ENCODE measurements at regions not wholly inside any gene's neighbourhood (a gene's known extent, or its start where the extent isn't known, plus 50 kb on each side); places are given as distances from the start of the nearest gene placed in this dataset.

- DNase-seq (ENCODE audit: low read depth in 2 of 3, low spot score in 2 of 3) = no peak
These were observed 411.9 kb upstream of the PKN2 start for GRCh38 chr1:88272216-88272615.

DNA sequence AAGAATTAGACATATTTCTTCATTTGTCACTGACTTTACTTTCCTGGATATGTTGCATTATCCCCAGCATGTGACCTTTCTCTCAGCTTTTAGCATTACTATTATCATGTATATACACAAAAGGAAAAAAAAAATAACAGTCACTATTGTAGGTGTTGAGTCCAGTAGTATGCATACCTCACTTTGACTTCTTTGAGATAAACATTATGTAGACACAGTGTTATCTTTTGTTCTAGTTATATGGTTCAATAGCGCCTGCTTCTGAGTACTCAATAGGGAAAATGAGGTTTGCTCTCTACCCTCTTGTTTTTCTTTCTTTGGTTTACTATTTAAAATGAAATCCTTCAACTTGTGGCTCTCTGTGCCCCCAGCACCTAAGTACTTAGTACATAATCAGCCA is 409.6 kb upstream of the PKN2 start:
- DNase-seq (ENCODE audit: low read depth in 2 of 3, low spot score in 2 of 3) = no peak

DNA sequence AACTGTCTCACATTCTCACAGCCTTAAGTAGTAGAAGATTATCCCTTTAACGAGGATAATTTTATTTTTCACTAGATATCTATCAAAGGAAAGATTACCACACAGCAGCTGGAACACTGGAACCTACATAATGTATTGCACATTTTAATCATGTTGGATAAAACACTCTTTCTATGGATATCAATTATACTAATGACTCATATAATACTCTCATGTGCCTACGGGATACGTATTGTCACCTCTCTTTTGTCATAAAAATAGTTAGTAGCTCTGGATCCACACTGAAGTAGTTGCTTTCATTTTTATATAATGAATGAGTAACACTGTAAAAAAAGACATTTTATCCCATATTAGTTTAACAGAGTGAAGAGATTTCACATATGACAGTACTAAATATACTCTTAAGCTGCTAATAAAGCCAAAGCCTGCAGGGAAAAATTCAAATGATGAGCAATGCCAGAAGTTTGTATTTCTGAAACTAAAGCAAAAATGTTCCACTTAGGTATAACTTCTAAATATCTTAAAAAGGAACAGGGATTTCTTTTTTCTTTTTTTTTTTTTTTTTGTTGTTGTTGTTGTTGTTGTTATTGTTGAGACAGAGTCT is 408.7 kb upstream of the PKN2 start:
- no peak for DNase-seq (ENCODE audit: low read depth in 2 of 3, low spot score in 2 of 3)

GRCh38 chr1:88276163-88276562 is 407.9 kb upstream of the PKN2 start:
- DNase-seq (ENCODE audit: low read depth in 2 of 3, low spot score in 2 of 3) = no peak

DNA sequence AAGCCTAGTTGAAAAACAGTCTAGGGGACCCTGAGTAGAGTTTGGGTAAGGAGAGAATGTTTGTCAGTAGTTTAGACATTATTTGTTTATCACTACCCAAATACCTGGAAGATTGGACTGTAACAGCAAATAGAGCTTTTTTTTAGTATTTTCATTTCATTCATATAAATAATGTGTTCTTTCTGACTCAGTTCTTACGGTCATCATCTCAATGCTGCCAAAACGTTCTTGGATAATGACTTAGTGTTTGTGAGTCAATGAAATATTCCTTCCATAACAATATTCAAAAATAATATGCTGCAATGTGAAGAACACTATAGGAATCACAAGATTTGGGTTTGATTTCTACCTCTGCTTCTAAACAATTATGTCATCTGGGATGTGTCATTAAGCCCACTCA is 400.0 kb upstream of the PKN2 start:
- no peak for DNase-seq (ENCODE audit: low read depth in 2 of 3, low spot score in 2 of 3)

GRCh38 chr1:88284666-88285366 is 399.3 kb upstream of the PKN2 start:
- no peak for DNase-seq (ENCODE audit: low read depth in 2 of 3, low spot score in 2 of 3)

DNA sequence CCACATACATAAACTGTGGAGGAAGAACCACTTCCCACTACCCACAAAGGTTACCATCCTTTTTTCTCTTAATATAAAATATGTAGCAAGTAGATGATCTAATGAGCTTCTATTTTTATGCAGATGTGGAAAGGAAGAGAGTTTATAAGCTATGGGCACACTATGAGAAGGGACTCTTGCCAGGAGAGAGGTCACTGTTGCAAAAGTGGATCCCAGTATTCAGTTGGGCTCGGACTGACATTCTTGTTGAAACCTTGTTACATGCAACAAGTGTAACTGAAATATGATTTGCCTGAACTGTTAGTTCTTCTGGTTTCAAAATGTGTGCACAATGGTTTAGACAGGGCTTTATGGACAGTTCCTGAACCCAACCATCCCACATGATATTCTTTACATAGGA is 397.4 kb upstream of the PKN2 start:
- no peak for DNase-seq (ENCODE audit: low read depth in 2 of 3, low spot score in 2 of 3)

GRCh38 chr1:88288571-88288970 is 395.5 kb upstream of the PKN2 start:
- no peak for DNase-seq (ENCODE audit: low read depth in 2 of 3, low spot score in 2 of 3)

DNA sequence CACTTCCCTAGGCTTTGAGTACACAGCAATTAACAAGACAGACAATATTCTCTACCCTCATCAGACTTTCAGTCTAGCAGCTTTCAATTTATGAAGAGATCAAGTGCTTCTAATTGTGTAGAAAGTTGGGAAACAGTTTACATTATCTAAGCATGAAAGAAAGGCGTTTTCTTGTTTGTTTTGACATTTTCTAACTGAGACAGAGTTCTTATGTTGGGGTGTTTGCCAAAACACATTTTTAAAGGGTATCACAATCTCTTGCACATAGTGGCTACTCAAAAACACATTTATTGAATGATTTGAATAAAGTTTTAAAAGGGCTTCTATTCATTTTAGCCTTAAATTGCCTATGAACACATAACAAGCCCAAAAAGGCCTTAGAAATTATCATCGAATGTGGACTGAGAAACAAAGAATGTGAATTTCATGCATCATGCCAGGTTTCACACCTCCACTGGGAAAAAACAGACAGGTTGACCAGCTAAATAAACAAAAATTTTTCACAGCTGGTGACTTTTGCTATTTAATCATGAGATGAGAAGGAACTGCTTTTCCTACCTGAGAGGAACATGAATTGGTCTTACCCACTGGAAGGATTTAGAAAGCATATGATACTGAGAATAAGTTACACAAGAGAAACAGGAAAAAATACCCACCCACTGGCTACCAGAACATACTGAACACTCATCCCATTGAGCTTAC is 394.5 kb upstream of the PKN2 start:
- no peak for DNase-seq (ENCODE audit: low read depth in 2 of 3, low spot score in 2 of 3)

DNA sequence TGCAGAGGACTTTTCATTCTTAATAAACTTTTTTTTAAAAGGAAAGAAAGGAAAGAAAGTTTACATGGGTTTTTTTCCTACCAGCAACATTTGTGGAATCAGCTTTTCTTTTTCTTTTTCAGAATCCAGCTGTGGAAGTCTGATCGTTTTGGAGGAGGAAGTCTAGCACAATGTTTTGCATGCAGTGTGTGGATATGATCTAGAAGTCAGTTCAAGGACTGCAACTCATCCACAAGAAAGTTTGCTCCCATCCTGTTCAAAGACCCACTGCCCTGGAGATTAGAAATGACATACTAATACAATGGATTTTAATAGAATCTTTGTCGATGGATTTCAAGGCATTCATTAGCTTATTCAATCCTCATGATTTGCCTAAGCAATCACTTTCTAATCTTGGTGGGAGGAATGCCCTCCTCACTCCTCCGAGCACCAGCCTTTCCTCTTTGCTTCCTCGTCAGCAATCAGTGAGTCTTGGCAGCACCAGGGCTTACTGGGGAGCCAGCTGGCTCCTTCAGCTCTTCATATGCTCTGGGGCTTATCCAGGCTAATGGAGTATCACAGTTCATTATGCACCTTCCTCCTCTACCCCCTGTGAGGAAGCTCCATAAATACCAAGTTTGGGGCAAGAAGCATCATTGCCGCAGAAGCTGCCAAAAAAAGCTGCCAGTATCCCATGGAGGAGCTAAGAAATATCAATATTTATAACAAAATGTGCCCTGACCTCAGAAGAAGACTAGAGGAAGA is 392.3 kb upstream of the PKN2 start:
- no peak for DNase-seq (ENCODE audit: low read depth in 2 of 3, low spot score in 2 of 3)

GRCh38 chr1:88293691-88294190 is 390.3 kb upstream of the PKN2 start:
- DNase-seq (ENCODE audit: low read depth in 2 of 3, low spot score in 2 of 3) = no peak

- DNase-seq (ENCODE audit: low read depth in 2 of 3, low spot score in 2 of 3) = no peak
These were observed 387.8 kb upstream of the PKN2 start for GRCh38 chr1:88296227-88296626.

DNA sequence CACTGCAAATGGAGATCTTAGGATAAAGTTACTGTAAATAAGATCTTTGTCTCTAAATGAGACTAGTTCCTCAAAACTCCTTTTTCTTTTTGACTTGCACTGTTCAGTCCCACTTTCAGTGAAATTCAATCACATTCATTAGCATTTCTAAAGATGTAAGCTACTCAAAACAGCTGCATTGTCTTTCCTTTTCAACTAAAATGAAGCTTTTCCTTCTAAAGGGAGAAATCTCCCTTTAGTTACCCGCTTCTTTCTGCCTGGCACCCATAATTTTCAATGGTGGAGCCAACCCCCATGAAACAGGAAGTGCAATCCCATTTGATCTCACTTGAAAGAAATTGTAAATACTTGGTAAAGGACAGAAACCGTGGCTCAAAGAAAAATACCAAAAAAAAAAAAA is 387.4 kb upstream of the PKN2 start:
- no peak for DNase-seq (ENCODE audit: low read depth in 2 of 3, low spot score in 2 of 3)

DNA sequence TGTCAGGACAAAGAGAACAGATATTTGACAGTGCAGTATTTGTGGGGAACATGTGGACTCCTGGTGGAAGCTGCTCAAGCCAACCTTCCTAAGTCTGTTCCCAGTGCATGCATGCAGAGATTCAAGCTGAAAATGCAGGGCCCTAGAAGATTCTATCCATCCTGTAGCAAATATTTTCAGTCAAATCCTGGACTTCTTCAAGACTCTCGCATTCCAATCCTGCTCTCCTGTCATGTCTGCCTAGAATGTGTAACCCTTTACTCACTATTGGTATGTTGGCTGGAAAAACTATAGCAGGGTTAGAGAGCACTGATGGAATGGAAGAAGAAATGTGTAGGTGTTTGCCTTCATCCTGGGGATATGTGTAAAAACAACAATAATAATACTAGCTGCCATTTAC is 385.6 kb upstream of the PKN2 start:
- no peak for DNase-seq (ENCODE audit: low read depth in 2 of 3, low spot score in 2 of 3)

DNA sequence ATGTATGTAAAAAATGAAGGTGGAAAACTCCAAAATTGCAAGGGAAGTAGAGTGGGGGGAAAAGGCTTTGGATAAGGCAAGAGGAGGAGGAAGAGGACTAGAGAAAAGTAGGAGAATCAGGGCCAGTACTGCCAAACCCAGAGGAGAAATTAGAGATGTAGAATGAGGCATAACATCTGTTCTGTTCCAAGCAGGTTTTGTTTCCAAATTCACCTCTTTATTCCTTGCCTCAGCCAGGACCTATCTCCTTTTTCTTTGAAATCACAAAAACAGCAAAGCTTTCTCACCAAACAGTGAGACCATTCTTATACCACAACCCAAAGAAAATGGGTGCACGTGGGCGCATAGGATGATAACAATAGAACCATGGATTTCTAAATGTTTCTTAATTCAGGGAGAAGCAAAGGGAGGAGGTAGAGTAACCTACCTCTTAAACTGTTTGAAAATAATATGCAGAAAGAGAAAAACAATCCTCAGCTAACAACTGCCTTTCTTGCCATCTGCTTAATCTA is 383.3 kb upstream of the PKN2 start:
- no peak for DNase-seq (ENCODE audit: low read depth in 2 of 3, low spot score in 2 of 3)

- DNase-seq (ENCODE audit: low read depth in 2 of 3, low spot score in 2 of 3) = no peak
These were observed 381.1 kb upstream of the PKN2 start for GRCh38 chr1:88302843-88303486.

DNA sequence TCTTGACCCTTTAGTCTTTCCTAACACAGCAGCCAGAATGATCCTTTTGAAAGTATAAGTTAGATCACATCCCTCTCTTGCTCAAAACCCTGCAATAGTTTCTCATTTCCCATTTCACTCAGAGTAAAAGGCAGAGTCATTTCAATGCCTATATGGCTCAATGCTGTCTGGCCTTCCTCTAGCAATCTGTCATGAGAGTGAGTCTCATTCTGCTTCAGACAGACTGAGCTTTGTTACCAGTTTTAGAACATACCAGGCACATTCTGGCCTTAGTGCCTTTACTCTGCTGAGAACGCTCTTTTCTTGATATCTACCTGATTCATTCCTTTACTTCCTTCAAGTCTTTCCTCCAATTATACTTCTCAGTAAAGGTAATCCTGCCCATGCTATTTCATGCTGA is 372.8 kb upstream of the PKN2 start:
- DNase-seq (ENCODE audit: low read depth in 2 of 3, low spot score in 2 of 3) = no peak

- no peak for DNase-seq (ENCODE audit: low read depth in 2 of 3, low spot score in 2 of 3)
These were observed 372.2 kb upstream of the PKN2 start for GRCh38 chr1:88311907-88312306.

- DNase-seq (ENCODE audit: low read depth in 2 of 3, low spot score in 2 of 3) = no peak
These were observed 366.7 kb upstream of the PKN2 start for GRCh38 chr1:88317396-88317795.

DNA sequence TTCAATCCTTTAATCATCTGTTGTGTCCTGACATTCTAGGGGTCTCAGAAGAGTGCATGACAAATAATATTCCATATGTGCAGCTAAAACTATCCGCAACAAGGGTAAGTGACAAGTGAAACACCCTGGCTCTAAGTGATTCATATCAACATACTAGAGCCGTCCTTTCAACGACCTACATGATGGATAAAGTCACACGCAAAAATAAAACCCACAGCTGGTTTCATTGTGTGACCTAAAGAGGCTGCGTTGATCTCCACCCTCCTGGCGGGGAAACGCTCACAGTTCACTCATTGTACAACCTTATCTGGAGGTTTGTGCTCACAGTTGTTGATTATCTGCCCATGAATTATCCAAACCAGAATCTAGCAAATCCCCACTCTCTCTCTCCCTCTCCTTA is 365.3 kb upstream of the PKN2 start:
- no peak for DNase-seq (ENCODE audit: low read depth in 2 of 3, low spot score in 2 of 3)

DNA sequence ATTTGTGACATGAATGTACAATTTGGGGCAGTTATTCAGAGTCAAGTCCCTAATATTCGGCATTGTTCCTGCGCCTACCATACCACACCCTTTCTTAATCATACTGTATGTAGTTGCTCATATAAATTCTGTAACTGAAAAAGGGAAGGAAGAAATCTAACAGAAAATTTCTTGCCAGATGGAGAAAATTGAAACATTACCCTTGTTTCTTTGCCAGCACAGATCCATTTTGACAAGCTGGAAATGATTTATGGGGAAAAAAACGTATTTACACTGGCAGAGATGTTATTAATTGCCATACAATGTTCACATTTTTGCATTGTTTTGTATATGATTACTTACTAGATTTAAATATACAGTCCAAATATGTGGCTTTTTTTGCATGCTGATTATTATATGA is 363.8 kb upstream of the PKN2 start:
- no peak for DNase-seq (ENCODE audit: low read depth in 2 of 3, low spot score in 2 of 3)
